ENCODE measurements at regions not wholly inside any gene's neighbourhood (a gene's known extent, or its start where the extent isn't known, plus 50 kb on each side); places are given as distances from the start of the nearest gene placed in this dataset.
"Not testable (repeated sequence)": the region's sequence is repeated elsewhere in the genome, so short reads cannot be mapped to it uniquely, and the experiment has no call there.

DNA sequence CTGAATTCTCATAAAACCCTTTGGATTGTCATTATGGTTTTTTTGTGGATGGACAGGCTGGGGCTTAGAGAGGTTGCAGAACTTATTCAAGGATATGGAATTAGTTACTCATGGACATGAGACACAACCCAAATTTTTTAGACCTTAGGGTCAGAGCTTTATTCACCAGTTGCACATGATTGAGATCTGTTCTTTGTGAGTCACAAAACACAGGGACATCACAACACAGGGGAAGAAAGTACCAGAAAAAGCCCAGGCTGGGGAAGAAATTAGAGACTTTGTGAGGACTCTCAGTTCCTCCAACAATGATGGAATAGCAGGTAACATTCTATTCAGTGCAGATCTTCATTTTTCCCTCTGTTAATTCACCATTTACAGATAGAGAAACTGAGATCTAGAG is 602.4 kb upstream of the CPEB2 start:
- peaks cover 7% of the 10 kb centered on the region for H3K9me3 Mint-ChIP-seq
- CTCF ChIA-PET: no interaction called here
- no peaks in the 10 kb centered on the region for H3K4me1 Mint-ChIP-seq (ENCODE audit: low read depth)
- H3K4me3 Mint-ChIP-seq: no peak overlapping the region
- H3K27ac Mint-ChIP-seq: no peak overlapping the region
- intact Hi-C loops (cut with micrococcal nuclease): no loop called here
- H3K27me3 Mint-ChIP-seq (ENCODE audit: low read depth): no peaks in the 10 kb centered on the region
- no peaks in the 10 kb centered on the region for H3K36me3 Mint-ChIP-seq (ENCODE audit: low read depth)
- DNase-seq: no peak

GRCh38 chr4:14400307-14400706 is 602.0 kb upstream of the CPEB2 start:
- peaks cover 7% of the 10 kb centered on the region for H3K9me3 Mint-ChIP-seq
- H3K27me3 Mint-ChIP-seq (ENCODE audit: low read depth): no peaks in the 10 kb centered on the region
- H3K4me1 Mint-ChIP-seq (ENCODE audit: low read depth): no peaks in the 10 kb centered on the region
- no peak overlapping the region for H3K4me3 Mint-ChIP-seq
- intact Hi-C loops (cut with micrococcal nuclease): no loop called here
- DNase-seq: no peak
- CTCF ChIA-PET: no interaction called here
- H3K36me3 Mint-ChIP-seq (ENCODE audit: low read depth): no peaks in the 10 kb centered on the region
- no peak overlapping the region for H3K27ac Mint-ChIP-seq

GRCh38 chr4:14403132-14403531 is 599.1 kb upstream of the CPEB2 start:
- Mint-ChIP-seq H3K27ac (no peak overlapping the region), H3K9me3 (peaks cover 7% of the 10 kb centered on the region), H3K36me3 (ENCODE audit: low read depth) (no peaks in the 10 kb centered on the region), H3K27me3 (ENCODE audit: low read depth) (peaks cover 3% of the 10 kb centered on the region), H3K4me3 (no peak overlapping the region), H3K4me1 (ENCODE audit: low read depth) (no peaks in the 10 kb centered on the region)
- DNase-seq: no peak
- CTCF ChIA-PET: no interaction called here
- intact Hi-C loops (cut with micrococcal nuclease): no loop called here

- no peaks in the 10 kb centered on the region for H3K36me3 Mint-ChIP-seq (ENCODE audit: low read depth)
- no peak for DNase-seq
- no peak overlapping the region for H3K27ac Mint-ChIP-seq
- H3K4me1 Mint-ChIP-seq (ENCODE audit: low read depth): no peaks in the 10 kb centered on the region
- CTCF ChIA-PET: no interaction called here
- intact Hi-C loops (cut with micrococcal nuclease): no loop called here
- no peak overlapping the region for H3K4me3 Mint-ChIP-seq
- H3K9me3 Mint-ChIP-seq: peaks cover 5% of the 10 kb centered on the region
- H3K27me3 Mint-ChIP-seq (ENCODE audit: low read depth): peaks cover 3% of the 10 kb centered on the region
These were observed 597.6 kb upstream of the CPEB2 start for GRCh38 chr4:14404730-14405129.

- H3K27ac Mint-ChIP-seq: no peak overlapping the region
- H3K9me3 Mint-ChIP-seq: no peaks in the 10 kb centered on the region
- DNase-seq: no peak
- peaks cover 2% of the 10 kb centered on the region for H3K27me3 Mint-ChIP-seq (ENCODE audit: low read depth)
- H3K4me3 Mint-ChIP-seq: no peak overlapping the region
- no peaks in the 10 kb centered on the region for H3K4me1 Mint-ChIP-seq (ENCODE audit: low read depth)
- intact Hi-C loops (cut with micrococcal nuclease): no loop called here
- CTCF ChIA-PET: no interaction called here
- no peaks in the 10 kb centered on the region for H3K36me3 Mint-ChIP-seq (ENCODE audit: low read depth)
These were observed 591.8 kb upstream of the CPEB2 start for GRCh38 chr4:14410516-14410915.

DNA sequence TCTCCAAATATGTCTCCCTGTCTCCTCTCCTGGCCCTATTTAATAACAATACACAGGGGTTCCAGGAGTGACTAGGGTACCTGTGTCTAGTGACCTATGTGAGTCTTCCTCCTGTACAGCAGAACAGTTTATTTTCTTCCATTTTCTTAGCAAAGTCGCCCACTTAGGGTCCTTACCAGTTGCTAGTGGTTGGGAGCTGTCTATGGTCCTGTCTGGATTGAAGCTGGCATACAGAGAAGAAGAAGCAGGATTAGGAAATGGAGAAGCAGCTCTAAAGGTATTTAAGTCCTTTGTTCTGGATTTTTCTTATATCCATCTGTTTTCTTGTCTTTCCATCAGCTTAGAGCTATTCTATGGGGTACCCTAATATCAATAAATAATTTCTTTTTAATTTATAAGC is 587.1 kb upstream of the CPEB2 start:
- no peak for DNase-seq
- Mint-ChIP-seq H3K4me3 (no peak overlapping the region), H3K4me1 (ENCODE audit: low read depth) (no peaks in the 10 kb centered on the region), H3K36me3 (ENCODE audit: low read depth) (no peaks in the 10 kb centered on the region), H3K9me3 (no peaks in the 10 kb centered on the region), H3K27me3 (ENCODE audit: low read depth) (no peaks in the 10 kb centered on the region), H3K27ac (no peak overlapping the region)
- CTCF ChIA-PET: no interaction called here
- intact Hi-C loops (cut with micrococcal nuclease): no loop called here

- CTCF ChIA-PET: no interaction called here
- no peaks in the 10 kb centered on the region for H3K4me1 Mint-ChIP-seq (ENCODE audit: low read depth)
- no peak overlapping the region for H3K27ac Mint-ChIP-seq
- H3K36me3 Mint-ChIP-seq (ENCODE audit: low read depth): no peaks in the 10 kb centered on the region
- no peak for DNase-seq
- peaks cover 11% of the 10 kb centered on the region for H3K9me3 Mint-ChIP-seq
- H3K4me3 Mint-ChIP-seq: no peak overlapping the region
- H3K27me3 Mint-ChIP-seq (ENCODE audit: low read depth): no peaks in the 10 kb centered on the region
- intact Hi-C loops (cut with micrococcal nuclease): no loop called here
These were observed 582.8 kb upstream of the CPEB2 start for GRCh38 chr4:14419516-14419915.

- Mint-ChIP-seq H3K27me3 (ENCODE audit: low read depth) (peaks cover 15% of the 10 kb centered on the region), H3K9me3 (peaks cover 11% of the 10 kb centered on the region)
- DNase-seq; H3K27ac Mint-ChIP-seq; intact Hi-C loops (cut with micrococcal nuclease); H3K4me3 Mint-ChIP-seq; H3K4me1 Mint-ChIP-seq (ENCODE audit: low read depth); H3K36me3 Mint-ChIP-seq (ENCODE audit: low read depth); CTCF ChIA-PET: not testable (repeated sequence)
These were observed 576.0 kb upstream of the CPEB2 start for GRCh38 chr4:14426297-14426696.

- H3K27ac Mint-ChIP-seq: no peak overlapping the region
- H3K4me3 Mint-ChIP-seq: no peak overlapping the region
- H3K9me3 Mint-ChIP-seq: peaks cover 2% of the 10 kb centered on the region
These were observed 574.2 kb upstream of the CPEB2 start for GRCh38 chr4:14428125-14428524.

DNA sequence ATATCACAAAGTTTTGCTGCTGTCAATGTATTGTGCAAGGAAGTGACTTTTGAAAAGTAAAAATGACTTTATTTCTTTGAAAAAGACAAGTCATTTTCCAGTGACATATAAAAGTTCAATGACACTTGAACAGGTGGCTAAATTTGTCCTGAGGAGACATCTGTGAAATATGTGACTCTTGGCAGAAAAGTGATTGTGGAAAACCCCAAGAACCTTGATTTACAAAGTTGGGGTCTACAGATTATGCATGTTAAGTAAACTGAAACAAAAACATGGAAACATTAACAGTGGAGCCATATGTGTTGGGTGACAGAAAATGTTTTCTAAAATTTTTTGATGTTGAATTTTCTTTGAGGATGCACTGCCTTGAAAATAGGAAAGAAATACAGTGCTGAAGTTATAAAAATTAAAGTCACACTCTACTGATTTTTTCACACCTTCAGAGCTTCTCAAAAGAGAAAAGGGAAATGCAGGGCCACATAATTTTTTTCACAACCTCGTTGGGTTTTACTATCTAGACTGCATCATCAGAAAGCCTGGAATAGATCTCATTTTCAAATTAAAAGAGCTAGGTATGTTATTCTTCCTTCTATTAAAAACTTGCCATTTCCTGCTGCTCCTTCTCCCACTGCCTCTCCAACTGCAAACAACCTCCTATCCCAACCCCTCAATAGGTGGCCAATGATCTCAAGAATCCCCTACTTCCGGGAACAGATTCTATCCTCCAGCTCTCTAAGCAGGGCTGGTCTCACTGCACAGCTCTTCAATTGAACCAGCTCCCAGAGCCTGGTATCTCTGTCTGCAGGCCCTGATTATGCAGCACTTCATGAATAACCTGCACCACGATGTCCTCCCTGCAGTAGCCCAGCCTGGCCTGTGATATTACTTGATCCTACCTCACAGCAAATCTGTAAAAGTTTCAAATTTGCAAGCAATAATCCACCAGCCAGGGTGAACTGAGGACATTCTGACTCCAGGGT is 570.8 kb upstream of the CPEB2 start:
- H3K27ac Mint-ChIP-seq: no peak overlapping the region
- H3K9me3 Mint-ChIP-seq: no peaks in the 10 kb centered on the region
- intact Hi-C loops (cut with micrococcal nuclease): no loop called here
- no peak for DNase-seq
- CTCF ChIA-PET: no interaction called here
- no peaks in the 10 kb centered on the region for H3K4me1 Mint-ChIP-seq (ENCODE audit: low read depth)
- no peaks in the 10 kb centered on the region for H3K36me3 Mint-ChIP-seq (ENCODE audit: low read depth)
- H3K4me3 Mint-ChIP-seq: no peak overlapping the region
- H3K27me3 Mint-ChIP-seq (ENCODE audit: low read depth): peaks cover 15% of the 10 kb centered on the region

More at GRCh38 chr4:14428125-14428524, 574.2 kb upstream of the CPEB2 start:
- intact Hi-C loops (cut with micrococcal nuclease): no loop called here
- Mint-ChIP-seq H3K36me3 (ENCODE audit: low read depth) (no peaks in the 10 kb centered on the region), H3K4me1 (ENCODE audit: low read depth) (no peaks in the 10 kb centered on the region), H3K27me3 (ENCODE audit: low read depth) (peaks cover 15% of the 10 kb centered on the region)
- DNase-seq: no peak
- CTCF ChIA-PET: no interaction called here

DNA sequence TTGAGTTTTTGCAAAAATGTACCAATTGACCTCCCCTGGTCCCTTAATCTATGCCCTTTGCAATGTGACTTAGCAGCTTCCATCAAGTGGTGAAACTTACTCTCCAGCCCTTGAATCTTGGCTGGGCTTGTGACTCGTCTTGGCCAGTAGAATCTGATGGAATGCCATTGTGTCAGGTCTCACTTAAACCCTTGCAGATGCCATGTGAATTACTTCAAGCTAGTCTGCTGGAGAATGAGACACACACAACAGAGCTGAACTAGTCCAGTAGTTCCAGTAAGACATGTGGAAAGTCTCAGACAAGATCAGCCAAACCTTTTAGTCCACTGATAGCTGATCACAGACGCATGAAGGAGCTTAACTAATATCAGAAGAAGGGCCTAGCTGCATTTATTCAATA is 567.8 kb upstream of the CPEB2 start:
- CTCF ChIA-PET: no interaction called here
- no peak overlapping the region for H3K4me3 Mint-ChIP-seq
- intact Hi-C loops (cut with micrococcal nuclease): no loop called here
- H3K9me3 Mint-ChIP-seq: no peaks in the 10 kb centered on the region
- no peaks in the 10 kb centered on the region for H3K4me1 Mint-ChIP-seq (ENCODE audit: low read depth)
- no peak overlapping the region for H3K27ac Mint-ChIP-seq
- no peaks in the 10 kb centered on the region for H3K36me3 Mint-ChIP-seq (ENCODE audit: low read depth)
- peaks cover 4% of the 10 kb centered on the region for H3K27me3 Mint-ChIP-seq (ENCODE audit: low read depth)
- DNase-seq: no peak

DNA sequence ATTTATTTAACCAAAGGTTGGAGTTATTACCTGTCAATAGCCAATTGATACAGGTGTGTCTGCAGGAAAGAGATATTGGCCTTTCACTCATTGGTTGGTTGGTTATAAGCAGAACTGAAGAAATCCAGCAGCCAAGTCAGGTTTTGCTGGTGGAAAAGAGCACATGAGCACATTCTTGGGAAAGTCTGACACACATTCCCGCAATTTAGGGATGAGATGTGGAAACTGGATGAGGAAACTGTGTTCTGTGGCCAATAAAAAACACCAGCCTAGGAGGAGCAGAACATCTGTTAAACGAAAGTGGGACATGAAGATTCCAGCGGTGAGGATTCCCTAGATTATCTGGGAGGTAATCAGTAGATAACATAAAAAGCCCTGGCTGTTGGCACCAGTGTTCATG is 567.4 kb upstream of the CPEB2 start:
- no peaks in the 10 kb centered on the region for H3K9me3 Mint-ChIP-seq
- H3K4me3 Mint-ChIP-seq: no peak overlapping the region
- intact Hi-C loops (cut with micrococcal nuclease): no loop called here
- CTCF ChIA-PET: no interaction called here
- peaks cover 2% of the 10 kb centered on the region for H3K27me3 Mint-ChIP-seq (ENCODE audit: low read depth)
- no peak overlapping the region for H3K27ac Mint-ChIP-seq
- H3K4me1 Mint-ChIP-seq (ENCODE audit: low read depth): no peaks in the 10 kb centered on the region
- no peaks in the 10 kb centered on the region for H3K36me3 Mint-ChIP-seq (ENCODE audit: low read depth)
- DNase-seq: no peak

- Mint-ChIP-seq H3K36me3 (ENCODE audit: low read depth) (no peaks in the 10 kb centered on the region), H3K4me3 (no peak overlapping the region), H3K4me1 (ENCODE audit: low read depth) (peaks cover 6% of the 10 kb centered on the region), H3K27ac (no peak overlapping the region), H3K27me3 (ENCODE audit: low read depth) (peaks cover 20% of the 10 kb centered on the region), H3K9me3 (no peaks in the 10 kb centered on the region)
- no peak for DNase-seq
- CTCF ChIA-PET: no interaction called here
- intact Hi-C loops (cut with micrococcal nuclease): no loop called here
These were observed 560.7 kb upstream of the CPEB2 start for GRCh38 chr4:14441561-14441960.
